GM19372 (cell line): ENCODE measurements at regions not wholly inside any gene's neighbourhood (a gene's known extent, or its start where the extent isn't known, plus 50 kb on each side); places are given as distances from the start of the nearest gene placed in this dataset.
"Not testable (repeated sequence)": the region's sequence is repeated elsewhere in the genome, so short reads cannot be mapped to it uniquely, and the experiment has no call there.

Source experiments
- ATAC-seq: cut with Tn5 transposase; IDR thresholded peaks from one replicate; pipeline ENCODE4 v1.9.1; 2021; ENCODE audit warnings: mild to moderate bottlenecking, low read depth, moderate library complexity; ENCODE audit not compliant: unreplicated experiment

- no peak for ATAC-seq
Observed at GRCh38 chr21:18677632-18678031, 274.0 kb upstream of the TMPRSS15 start.

- no peak for ATAC-seq
Observed at GRCh38 chr21:18705971-18706370, 302.4 kb upstream of the TMPRSS15 start.

GRCh38 chr21:18711662-18712061 is 308.1 kb upstream of the TMPRSS15 start:
- ATAC-seq = no peak

GRCh38 chr21:18715606-18716005 is 312.0 kb upstream of the TMPRSS15 start:
- no peak for ATAC-seq

GRCh38 chr21:18716578-18717138 is 313.1 kb upstream of the TMPRSS15 start:
- ATAC-seq = no peak

GRCh38 chr21:18722193-18722592 is 318.6 kb upstream of the TMPRSS15 start:
- ATAC-seq = no peak

- no peak for ATAC-seq
Observed at GRCh38 chr21:18723171-18723570, 319.6 kb upstream of the TMPRSS15 start.

GRCh38 chr21:18725653-18726052 is 322.1 kb upstream of the TMPRSS15 start:
- ATAC-seq = no peak

- ATAC-seq = no peak
Observed at GRCh38 chr21:18741954-18742353, 338.4 kb upstream of the TMPRSS15 start.

GRCh38 chr21:18743531-18743930 is 339.9 kb upstream of the TMPRSS15 start:
- ATAC-seq = no peak

GRCh38 chr21:18744840-18745239 is 341.3 kb upstream of the TMPRSS15 start:
- ATAC-seq = no peak

GRCh38 chr21:18752894-18753293 is 349.3 kb upstream of the TMPRSS15 start:
- not testable (repeated sequence) for ATAC-seq

GRCh38 chr21:18756272-18756671 is 352.7 kb upstream of the TMPRSS15 start:
- ATAC-seq = not testable (repeated sequence)

- no peak for ATAC-seq
Observed at GRCh38 chr21:18759267-18759666, 355.7 kb upstream of the TMPRSS15 start.

- ATAC-seq = no peak
Observed at GRCh38 chr21:18759751-18760161, 356.2 kb upstream of the TMPRSS15 start.

- ATAC-seq = no peak
Observed at GRCh38 chr21:18760247-18760646, 356.7 kb upstream of the TMPRSS15 start.

- no peak for ATAC-seq
Observed at GRCh38 chr21:18764720-18765119, 361.1 kb upstream of the TMPRSS15 start.

- ATAC-seq = no peak
Observed at GRCh38 chr21:18769599-18769998, 366.0 kb upstream of the TMPRSS15 start.

GRCh38 chr21:18771845-18772380 is 368.3 kb upstream of the TMPRSS15 start:
- ATAC-seq = no peak

- no peak for ATAC-seq
Observed at GRCh38 chr21:18772404-18772803, 368.8 kb upstream of the TMPRSS15 start.

- ATAC-seq = no peak
Observed at GRCh38 chr21:18772897-18773296, 369.3 kb upstream of the TMPRSS15 start.

GRCh38 chr21:18776936-18777335 is 373.4 kb upstream of the TMPRSS15 start:
- no peak for ATAC-seq

- ATAC-seq = no peak
Observed at GRCh38 chr21:18782721-18783120, 379.1 kb upstream of the TMPRSS15 start.
